ENCODE measurements at regions not wholly inside any gene's neighbourhood (a gene's known extent, or its start where the extent isn't known, plus 50 kb on each side); places are given as distances from the start of the nearest gene placed in this dataset.

DNA sequence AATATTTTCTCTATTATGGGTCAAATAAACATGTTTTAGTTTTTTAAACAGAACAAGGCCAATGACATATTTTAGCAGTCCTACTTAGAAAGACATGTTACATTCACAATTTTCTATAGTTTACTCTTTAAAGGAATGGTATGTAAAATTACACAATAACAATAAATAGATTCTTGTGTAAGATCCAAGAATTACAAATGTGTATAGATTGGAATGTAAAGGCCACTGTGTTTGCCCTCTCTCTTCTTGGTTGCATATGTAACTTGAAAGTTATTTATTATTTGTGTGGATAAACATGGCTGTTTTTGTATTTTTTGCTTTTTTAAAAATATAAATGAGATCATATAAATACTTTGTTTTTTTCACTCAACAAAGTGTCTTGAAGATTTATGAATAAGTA, 979.3 kb upstream of the CELF2 start:
- TF ChIP-seq, protein P1, sequence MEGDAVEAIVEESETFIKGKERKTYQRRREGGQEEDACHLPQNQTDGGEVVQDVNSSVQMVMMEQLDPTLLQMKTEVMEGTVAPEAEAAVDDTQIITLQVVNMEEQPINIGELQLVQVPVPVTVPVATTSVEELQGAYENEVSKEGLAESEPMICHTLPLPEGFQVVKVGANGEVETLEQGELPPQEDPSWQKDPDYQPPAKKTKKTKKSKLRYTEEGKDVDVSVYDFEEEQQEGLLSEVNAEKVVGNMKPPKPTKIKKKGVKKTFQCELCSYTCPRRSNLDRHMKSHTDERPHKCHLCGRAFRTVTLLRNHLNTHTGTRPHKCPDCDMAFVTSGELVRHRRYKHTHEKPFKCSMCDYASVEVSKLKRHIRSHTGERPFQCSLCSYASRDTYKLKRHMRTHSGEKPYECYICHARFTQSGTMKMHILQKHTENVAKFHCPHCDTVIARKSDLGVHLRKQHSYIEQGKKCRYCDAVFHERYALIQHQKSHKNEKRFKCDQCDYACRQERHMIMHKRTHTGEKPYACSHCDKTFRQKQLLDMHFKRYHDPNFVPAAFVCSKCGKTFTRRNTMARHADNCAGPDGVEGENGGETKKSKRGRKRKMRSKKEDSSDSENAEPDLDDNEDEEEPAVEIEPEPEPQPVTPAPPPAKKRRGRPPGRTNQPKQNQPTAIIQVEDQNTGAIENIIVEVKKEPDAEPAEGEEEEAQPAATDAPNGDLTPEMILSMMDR (IDR thresholded peaks at IDR 0.05), result no peak
- TF ChIP-seq EP300 (IDR thresholded peaks at IDR 0.05), result no peak
